H1 (cell line): ENCODE measurements at regions not wholly inside any gene's neighbourhood (a gene's known extent, or its start where the extent isn't known, plus 50 kb on each side); places are given as distances from the start of the nearest gene placed in this dataset.

Source experiments
- CTCF ChIA-PET: fragments of 300-600 bp; sonication (Branson Sonifier 250); formaldehyde crosslinking; loops from one replicate; lab custom pipeline; 2021; ENCODE audit not compliant: partially characterized antibody; lab: Charles Lee
- POLR2A ChIA-PET: fragments of 300-600 bp; sonication (Branson Sonifier 250); formaldehyde crosslinking; loops from one replicate; lab custom pipeline; 2021; ENCODE audit warnings: inconsistent platforms; ENCODE audit not compliant: partially characterized antibody; lab: Charles Lee
- DNase-seq, 2 experiments: peaks; one replicate each; pipeline versions ENCODE4 v3.0.0 to v3.0.0-alpha.2; 2010 to 2022; ENCODE audit warnings: low spot score in 2 of 2, low read depth in 1 of 2, mixed read lengths in 1 of 2
- FAIRE-seq: peaks from 2 replicates; lab custom pipeline; 2011; peaks lifted over from hg19 to GRCh38; lab: Jason Lieb, UNC
- H2AFZ ChIP-seq: 2 replicates; pipeline ENCODE4 v1.8.1; 2012; ENCODE audit warnings: low read length, inconsistent platforms
- H2AK5ac ChIP-seq: 2 replicates; pipeline ENCODE4 v1.6.1; 2013; ENCODE audit warnings: low read depth, low read length
- H2BK120ac ChIP-seq: replicated peaks from 2 replicates; pipeline ENCODE3; 2013; ENCODE audit warnings: low read depth, low read length, inconsistent platforms
- H2BK12ac ChIP-seq: 2 replicates; pipeline ENCODE4 v1.6.1; 2013; ENCODE audit warnings: low read depth, low read length
- H2BK15ac ChIP-seq: 2 replicates; pipeline ENCODE4 v1.6.1; 2013; ENCODE audit warnings: low read length
- H2BK20ac ChIP-seq: 2 replicates; pipeline ENCODE4 v1.6.1; 2013; ENCODE audit warnings: low read length
- H2BK5ac ChIP-seq: 2 replicates; pipeline ENCODE4 v1.6.1; 2013; ENCODE audit warnings: low read depth, low read length
- H3K14ac ChIP-seq: 2 replicates; pipeline ENCODE4 v1.6.1; 2013; ENCODE audit warnings: inconsistent platforms; ENCODE audit not compliant: insufficient read length
- H3K18ac ChIP-seq: 2 replicates; pipeline ENCODE4 v1.6.1; 2013; ENCODE audit warnings: low read length; ENCODE audit errors: extremely low read depth
- H3K23ac ChIP-seq: 2 replicates; pipeline ENCODE4 v1.6.1; 2013; ENCODE audit warnings: inconsistent platforms; ENCODE audit not compliant: insufficient read length
- H3K23me2 ChIP-seq: 2 replicates; pipeline ENCODE4 v1.6.1; 2013; ENCODE audit warnings: low read depth, low read length
- H3K27ac ChIP-seq: 2 replicates; pipeline ENCODE4 v1.6.1; 2011; ENCODE audit warnings: low read depth, low read length, inconsistent platforms
- H3K27me3 ChIP-seq, 4 experiments: replicated peaks in 1 of 4; 1 replicate in 1 of 4; 2 replicates in 3 of 4; pipeline versions ENCODE4 v1.6.1 to v1.8.1; 2011 to 2013; ENCODE audit warnings: low read length in 3 of 4, mild to moderate bottlenecking in 3 of 4, inconsistent platforms in 2 of 4, mixed read lengths in 2 of 4, moderate library complexity in 1 of 4; ENCODE audit not compliant: control insufficient read depth in 3 of 4, insufficient read depth in 3 of 4; ENCODE audit errors: extremely low read depth in 1 of 4
- H3K36me3 ChIP-seq, 4 experiments: 2 replicates each; pipeline versions ENCODE4 v1.6.1 to v1.8.1; 2011 to 2013; ENCODE audit warnings: mild to moderate bottlenecking in 4 of 4, low read length in 3 of 4, moderate library complexity in 2 of 4, control low read depth in 1 of 4, inconsistent platforms in 1 of 4; ENCODE audit not compliant: insufficient read depth in 4 of 4, control insufficient read depth in 2 of 4
- H3K4ac ChIP-seq: replicated peaks from 2 replicates; pipeline ENCODE3; 2013; ENCODE audit warnings: low read length, low read depth, mixed read lengths, inconsistent platforms; ENCODE audit not compliant: insufficient read length
- H3K4me1 ChIP-seq, 4 experiments: replicated peaks in 1 of 4; 1 replicate in 1 of 4; 2 replicates in 3 of 4; pipeline versions ENCODE4 v1.6.1 to v1.8.1; 2011 to 2013; ENCODE audit warnings: low read length in 3 of 4, inconsistent platforms in 2 of 4, mixed read lengths in 1 of 4; ENCODE audit not compliant: insufficient read depth in 4 of 4, control insufficient read depth in 3 of 4
- H3K4me2 ChIP-seq, 2 experiments: 2 replicates each; pipeline versions ENCODE4 v1.6.1 to v1.8.1; 2011 to 2013; ENCODE audit warnings: low read depth in 2 of 2, low read length in 2 of 2, control low read depth in 1 of 2, inconsistent platforms in 1 of 2, mild to moderate bottlenecking in 1 of 2; ENCODE audit not compliant: insufficient read depth in 1 of 2
- H3K4me3 ChIP-seq, 4 experiments: fragments of 200-600, 300-600 bp in 1 of 4; sonication (generic), shearing (Covaris generic), sonication (Bioruptor Twin) in 1 of 4; 2 replicates each; pipeline versions ENCODE4 v1.5.1 to v1.8.1; 2011 to 2016; ENCODE audit warnings: low read length in 4 of 4, low read depth in 3 of 4, control low read depth in 2 of 4, inconsistent platforms in 2 of 4, mild to moderate bottlenecking in 2 of 4, mixed read lengths in 1 of 4, moderate library complexity in 1 of 4; ENCODE audit not compliant: insufficient read depth in 2 of 4; ENCODE audit errors: extremely low read depth in 1 of 4
- H3K56ac ChIP-seq: replicated peaks from 2 replicates; pipeline ENCODE3; 2013; ENCODE audit warnings: low read depth, mild to moderate bottlenecking, mixed read lengths, low read length, inconsistent platforms; ENCODE audit not compliant: insufficient read length
- H3K79me1 ChIP-seq: 2 replicates; pipeline ENCODE4 v1.6.1; 2013; ENCODE audit warnings: low read depth, low read length, control low read depth
- H3K79me2 ChIP-seq, 2 experiments: 2 replicates each; pipeline versions ENCODE4 v1.6.1 to v1.8.1; 2012 to 2013; ENCODE audit warnings: low read length in 2 of 2, mild to moderate bottlenecking in 2 of 2, inconsistent platforms in 1 of 2; ENCODE audit not compliant: insufficient read depth in 2 of 2, control insufficient read depth in 1 of 2
- H3K9ac ChIP-seq, 4 experiments: replicated peaks in 1 of 4; 1 replicate in 1 of 4; 2 replicates in 3 of 4; pipeline versions ENCODE4 v1.6.1 to v1.8.1; 2011 to 2013; ENCODE audit warnings: low read depth in 3 of 4, low read length in 3 of 4, control low read depth in 2 of 4, mild to moderate bottlenecking in 2 of 4, moderate library complexity in 2 of 4, inconsistent platforms in 1 of 4; ENCODE audit errors: extremely low read depth in 1 of 4
- H3K9me3 ChIP-seq, 2 experiments: 2 replicates each; pipeline versions ENCODE4 v1.6.1 to v1.8.1; 2012 to 2013; ENCODE audit warnings: mild to moderate bottlenecking in 2 of 2, moderate library complexity in 2 of 2, control low read depth in 1 of 2, inconsistent platforms in 1 of 2, low read depth in 1 of 2, low read length in 1 of 2, mixed read lengths in 1 of 2; ENCODE audit not compliant: insufficient read depth in 2 of 2
- H4K20me1 ChIP-seq, 2 experiments: replicated peaks in 1 of 2; 2 replicates each; pipeline versions ENCODE3 to v1.8.1; 2011 to 2013; ENCODE audit warnings: inconsistent platforms in 2 of 2, low read length in 2 of 2, mild to moderate bottlenecking in 1 of 2; ENCODE audit not compliant: insufficient read depth in 2 of 2, control insufficient read depth in 1 of 2
- H4K5ac ChIP-seq: 2 replicates; pipeline ENCODE4 v1.6.1; 2013; ENCODE audit warnings: low read length, low read depth, mixed read lengths, inconsistent platforms; ENCODE audit not compliant: insufficient read length
- H4K8ac ChIP-seq: 2 replicates; pipeline ENCODE4 v1.8.0; 2013; ENCODE audit warnings: mild to moderate bottlenecking, moderate library complexity, low read length, inconsistent platforms; ENCODE audit not compliant: insufficient read depth; ENCODE audit errors: extremely low read depth
- H4K91ac ChIP-seq: replicated peaks from 2 replicates; pipeline ENCODE3; 2013; ENCODE audit warnings: low read length, mixed read lengths, inconsistent platforms; ENCODE audit not compliant: insufficient read length
- BRCA1 ChIP-seq: IDR thresholded peaks from 2 replicates; pipeline ENCODE4 v1.6.1; 2012; ENCODE audit warnings: low read depth, low read length, improper control_type of control experiment
- CTBP2 ChIP-seq: IDR thresholded peaks from 2 replicates; pipeline ENCODE4 v1.7.0; 2011; ENCODE audit warnings: borderline replicate concordance, mild to moderate bottlenecking, moderate library complexity, mixed read lengths, low read length; ENCODE audit not compliant: insufficient read depth, insufficient read length
- GTF2F1 ChIP-seq: IDR thresholded peaks from 2 replicates; pipeline ENCODE4 v1.6.1; 2012; ENCODE audit warnings: low read depth, low read length, improper control_type of control experiment, borderline replicate concordance
- JUN ChIP-seq: IDR thresholded peaks from 2 replicates; pipeline ENCODE4 v1.6.1; 2011; ENCODE audit warnings: low read depth, mild to moderate bottlenecking, improper control_type of control experiment, low read length
- POLR2AphosphoS5 ChIP-seq: IDR thresholded peaks from 2 replicates; pipeline ENCODE4 v1.6.1; 2011; ENCODE audit warnings: low read depth, low read length
- RNF2 ChIP-seq: fragments of 200-900, 300-1000 bp; sonication (generic); IDR thresholded peaks from 2 replicates; pipeline ENCODE4 v1.7.1; 2016; ENCODE audit warnings: borderline replicate concordance, low read depth, mild to moderate bottlenecking, antibody characterized with exemption, low read length; ENCODE audit not compliant: poor library complexity, severe bottlenecking; ENCODE audit errors: missing control alignments
- YY1 ChIP-seq: IDR thresholded peaks from 2 replicates; pipeline ENCODE4 v1.6.1; 2011; ENCODE audit warnings: low read depth, mild to moderate bottlenecking, low read length
- ZNF274 ChIP-seq: IDR thresholded peaks from 2 replicates; pipeline ENCODE4 v1.7.0; 2012; ENCODE audit warnings: low read length, borderline replicate concordance; ENCODE audit errors: extremely low read depth
- WGBS, 2 experiments: shearing (Covaris generic) in 1 of 2; methylation state at CpG; one replicate each; pipeline versions ENCODE4 v1.1.6 to v1.1.7; 2013 to 2015; ENCODE audit warnings: low lambda C conversion rate in 2 of 2, mixed read lengths in 2 of 2, inconsistent platforms in 1 of 2, low coverage in 1 of 2, missing lambda C conversion rate in 1 of 2; ENCODE audit not compliant: insufficient replicate concordance in 2 of 2, insufficient coverage in 1 of 2, insufficient read length in 1 of 2; ENCODE audit errors: extremely low coverage in 1 of 2, missing lambda C conversion rate in 1 of 2; 5-methylcytosine and 5-hydroxymethylcytosine counted together

DNA sequence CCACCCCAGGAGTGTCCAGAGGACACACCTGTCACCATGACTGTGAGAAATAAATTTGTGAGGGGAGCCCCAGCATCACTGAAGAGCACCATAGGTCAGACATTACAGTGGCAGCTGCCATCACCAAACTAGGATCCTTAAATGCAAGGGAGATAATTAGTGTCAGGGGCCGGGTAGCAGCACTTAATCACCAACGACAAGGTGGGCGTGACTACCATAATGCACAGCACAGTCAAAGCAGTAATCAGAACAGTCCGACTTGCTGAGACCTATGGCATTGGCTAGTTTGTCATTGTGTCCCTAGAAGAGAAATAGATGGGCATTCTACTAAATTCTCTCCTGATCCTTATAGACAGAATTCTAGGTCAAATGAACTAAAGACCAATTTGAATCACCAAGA is 856.7 kb upstream of the GOT2 start:
- H3K4me3 ChIP-seq = no peak overlapping the region
- DNase-seq (no peak), FAIRE-seq (no peak)
- H4K20me1 ChIP-seq = no peaks in the 10 kb centered on the region
- H3K79me2 ChIP-seq = no peaks in the 10 kb centered on the region
- H3K36me3 ChIP-seq = no peaks in the 10 kb centered on the region
- H3K27me3 ChIP-seq = no peaks in the 10 kb centered on the region
- no peak overlapping the region for H3K18ac ChIP-seq
- whole genome bisulfite sequencing, 2 experiments = 100% methylated on average over 4 of the region's 4 CpGs; no CpG with 5 or more reads in 1 of the 2 experiments
- H2BK120ac ChIP-seq = no peak overlapping the region
- H2AFZ ChIP-seq = no peak overlapping the region
- TF ChIP-seq ZNF274 (no peak), RNF2 (no peak), POLR2AphosphoS5 (no peak), CTBP2 (no peak), YY1 (no peak), BRCA1 (no peak), GTF2F1 (no peak), JUN (no peak)
- no peak overlapping the region for H2AK5ac ChIP-seq
- no peak overlapping the region for H4K8ac ChIP-seq
- H2BK5ac ChIP-seq = no peak overlapping the region
- no peak overlapping the region for H3K4ac ChIP-seq
- H3K9ac ChIP-seq = no peak overlapping the region
- H3K79me1 ChIP-seq = no peaks in the 10 kb centered on the region
- no peak overlapping the region for H3K56ac ChIP-seq
- no peak overlapping the region for H2BK12ac ChIP-seq
- H3K9me3 ChIP-seq = no peaks in the 10 kb centered on the region
- H3K23ac ChIP-seq = no peak overlapping the region
- peaks cover 1% of the 10 kb centered on the region; the same call in 1 of the 2 replicates for H3K23me2 ChIP-seq
- no peak overlapping the region for H4K91ac ChIP-seq
- H4K5ac ChIP-seq = no peak overlapping the region
- no peaks in the 10 kb centered on the region for H3K4me1 ChIP-seq
- H2BK15ac ChIP-seq = no peak overlapping the region
- H2BK20ac ChIP-seq = no peak overlapping the region
- ChIA-PET CTCF (no interaction called here), POLR2A (no interaction called here)
- H3K14ac ChIP-seq = no peak overlapping the region
- H3K4me2 ChIP-seq = no peak overlapping the region
- H3K27ac ChIP-seq = no peak overlapping the region
